GM21528 (cell line): ENCODE measurements at regions not wholly inside any gene's neighbourhood (a gene's known extent, or its start where the extent isn't known, plus 50 kb on each side); places are given as distances from the start of the nearest gene placed in this dataset.

Experiments used
- ATAC-seq: cut with Tn5 transposase; IDR thresholded peaks from one replicate; pipeline ENCODE4 v1.9.1; 2021; ENCODE audit warnings: mild to moderate bottlenecking, moderate library complexity; ENCODE audit not compliant: unreplicated experiment, low FRiP score

- no peak for ATAC-seq
Measured at GRCh38 chr2:42927334-42928160, 135.2 kb upstream of the HAAO start.

GRCh38 chr2:42926434-42927333 is 134.3 kb upstream of the HAAO start:
- ATAC-seq, result no peak

GRCh38 chr2:42925742-42926433 is 133.5 kb upstream of the HAAO start:
- ATAC-seq, result no peak

- ATAC-seq, result no peak
Measured at GRCh38 chr2:42924418-42924886, 132.1 kb upstream of the HAAO start.

- no peak for ATAC-seq
Measured at GRCh38 chr2:42923580-42924417, 131.4 kb upstream of the HAAO start.

GRCh38 chr2:42922790-42923579 is 130.6 kb upstream of the HAAO start:
- no peak for ATAC-seq

- ATAC-seq, result no peak
Measured at GRCh38 chr2:42922293-42922692, 129.9 kb upstream of the HAAO start.

- ATAC-seq, result no peak
Measured at GRCh38 chr2:42921721-42922120, 129.3 kb upstream of the HAAO start.

GRCh38 chr2:42921147-42921520 is 128.8 kb upstream of the HAAO start:
- ATAC-seq, result no peak

GRCh38 chr2:42920446-42921146 is 128.2 kb upstream of the HAAO start:
- ATAC-seq, result no peak

GRCh38 chr2:42918671-42919318 is 126.4 kb upstream of the HAAO start:
- ATAC-seq, result no peak

- no peak for ATAC-seq
Measured at GRCh38 chr2:42918041-42918440, 125.7 kb upstream of the HAAO start.

GRCh38 chr2:42917425-42917927 is 125.1 kb upstream of the HAAO start:
- no peak for ATAC-seq

GRCh38 chr2:42916324-42916723 is 123.9 kb upstream of the HAAO start:
- no peak for ATAC-seq

- no peak for ATAC-seq
Measured at GRCh38 chr2:42914860-42915259, 122.5 kb upstream of the HAAO start.

GRCh38 chr2:42914314-42914713 is 121.9 kb upstream of the HAAO start:
- no peak for ATAC-seq

GRCh38 chr2:42913280-42913878 is 121.0 kb upstream of the HAAO start:
- no peak for ATAC-seq
